ENCODE measurements at regions not wholly inside any gene's neighbourhood (a gene's known extent, or its start where the extent isn't known, plus 50 kb on each side); places are given as distances from the start of the nearest gene placed in this dataset.

DNA sequence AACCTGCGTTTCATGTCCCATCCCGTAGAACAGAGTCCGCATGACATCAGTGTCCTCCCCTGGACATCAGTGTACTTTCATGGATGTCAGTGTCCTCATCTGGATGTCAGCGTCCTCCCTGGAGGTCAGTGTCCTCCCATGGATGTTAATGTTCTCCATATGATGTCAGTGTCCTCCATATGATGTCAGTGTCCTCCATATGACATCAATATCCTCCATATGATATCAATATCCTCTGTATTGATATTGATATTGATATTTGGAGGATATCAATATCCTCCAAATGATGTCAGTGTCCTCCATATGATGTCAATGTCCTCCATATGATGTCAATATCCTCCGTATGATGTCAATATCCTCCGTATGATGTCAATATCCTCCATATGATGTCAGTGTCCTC, 284.9 kb downstream of the AJAP1 start:
- POLR2A ChIA-PET: no interaction called here
- CTCF ChIA-PET: no interaction called here
- no peak for DNase-seq (ENCODE audit: extremely low spot score)
- TF ChIP-seq ARNT (IDR thresholded peaks at IDR 0.05) (no peak), FOXK2 (IDR thresholded peaks at IDR 0.05) (no peak), ELF4 (IDR thresholded peaks at IDR 0.05) (no peak)

DNA sequence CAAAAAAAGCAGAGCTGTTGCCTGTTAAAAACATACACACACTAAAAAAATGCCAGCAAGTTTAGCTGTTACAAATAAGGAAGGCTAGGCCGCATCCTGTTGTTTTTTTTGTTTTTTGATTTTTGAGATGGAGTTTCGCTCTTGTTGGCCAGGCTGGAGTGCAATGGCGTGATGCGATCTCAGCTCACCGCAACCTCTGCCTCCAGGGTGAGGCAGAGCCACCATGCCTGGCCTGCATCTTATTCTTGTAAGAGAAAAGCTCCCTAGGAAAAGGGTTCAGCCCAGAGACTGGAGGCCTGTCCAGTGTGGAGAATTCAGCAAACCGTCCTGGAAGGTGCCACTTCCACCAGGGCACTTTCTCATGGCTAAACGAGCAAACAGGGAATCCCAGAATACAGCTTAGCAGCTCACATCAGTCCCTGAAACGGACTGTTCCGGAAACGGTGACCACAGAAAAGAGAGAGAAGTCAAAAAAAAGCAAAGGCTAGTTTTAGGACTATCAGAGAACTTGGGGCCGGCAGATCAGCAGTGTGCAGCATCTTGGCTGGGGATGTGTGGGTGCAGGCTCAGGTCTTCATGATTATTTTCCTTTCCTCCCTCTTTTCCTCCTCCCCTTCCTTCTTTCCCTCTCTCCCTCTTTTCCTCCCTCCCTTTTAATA, 283.6 kb downstream of the AJAP1 start:
- POLR2A ChIA-PET: interaction anchor here (0.7 kb wide), 1 partner anchor 108 kb away, joined by 4 read pairs; no protein-coding TSS in a partner anchor
- DNase-seq (ENCODE audit: extremely low spot score): no peak
- CTCF ChIA-PET: no interaction called here
- TF ChIP-seq FOXK2 (IDR thresholded peaks at IDR 0.05) (no peak), FOXA1 (IDR thresholded peaks at IDR 0.05) (no peak), BHLHE40 (IDR thresholded peaks at IDR 0.05; ENCODE audit: borderline replicate concordance) (no peak), SUZ12 (IDR thresholded peaks at IDR 0.05) (no peak), LEF1 (IDR thresholded peaks at IDR 0.05; ENCODE audit: borderline replicate concordance) (no peak), FOXM1 (IDR thresholded peaks at IDR 0.05; ENCODE audit: borderline replicate concordance) (no peak), TARDBP (IDR thresholded peaks at IDR 0.05) (no peak), HDGF (IDR thresholded peaks at IDR 0.05; ENCODE audit: borderline replicate concordance) (no peak), L3MBTL2 (conservative IDR thresholded peaks at IDR 0.05) (no peak), ELF4 (IDR thresholded peaks at IDR 0.05) (no peak), SP1 (IDR thresholded peaks at IDR 0.05) (no peak), ZNF384 (IDR thresholded peaks at IDR 0.05) (no peak), NFRKB (IDR thresholded peaks at IDR 0.05) (no peak)
- TF ChIP-seq, protein P1, sequence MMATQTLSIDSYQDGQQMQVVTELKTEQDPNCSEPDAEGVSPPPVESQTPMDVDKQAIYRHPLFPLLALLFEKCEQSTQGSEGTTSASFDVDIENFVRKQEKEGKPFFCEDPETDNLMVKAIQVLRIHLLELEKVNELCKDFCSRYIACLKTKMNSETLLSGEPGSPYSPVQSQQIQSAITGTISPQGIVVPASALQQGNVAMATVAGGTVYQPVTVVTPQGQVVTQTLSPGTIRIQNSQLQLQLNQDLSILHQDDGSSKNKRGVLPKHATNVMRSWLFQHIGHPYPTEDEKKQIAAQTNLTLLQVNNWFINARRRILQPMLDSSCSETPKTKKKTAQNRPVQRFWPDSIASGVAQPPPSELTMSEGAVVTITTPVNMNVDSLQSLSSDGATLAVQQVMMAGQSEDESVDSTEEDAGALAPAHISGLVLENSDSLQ (IDR thresholded peaks at IDR 0.05): no peak

DNA sequence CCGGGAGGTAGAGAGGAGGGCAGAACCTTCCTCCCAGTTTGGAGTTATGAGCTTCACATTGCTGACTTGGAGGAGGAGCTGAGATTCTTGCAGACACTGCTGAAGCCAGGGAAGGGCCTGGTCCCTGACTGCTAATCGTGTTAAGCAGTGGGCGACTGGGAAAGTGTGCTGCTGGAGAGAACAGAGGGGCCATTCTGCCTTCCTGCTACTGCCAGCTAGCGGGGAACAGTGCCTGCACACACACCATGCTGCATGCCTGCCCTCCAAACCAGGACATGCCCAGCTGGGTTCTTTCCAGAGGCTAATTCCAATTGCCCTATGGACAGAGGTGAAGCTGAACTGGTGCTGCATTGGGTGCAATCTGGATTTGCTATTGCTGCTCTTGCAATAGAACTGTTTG, 281.4 kb downstream of the AJAP1 start:
- DNase-seq (ENCODE audit: extremely low spot score): no peak
- TF ChIP-seq L3MBTL2 (conservative IDR thresholded peaks at IDR 0.05): no peak
- no peak for TF ChIP-seq SUZ12 (IDR thresholded peaks at IDR 0.05)
- no peak for TF ChIP-seq TARDBP (IDR thresholded peaks at IDR 0.05)
- no peak for TF ChIP-seq ZNF384 (IDR thresholded peaks at IDR 0.05)
- no peak for TF ChIP-seq FOXK2 (IDR thresholded peaks at IDR 0.05)
- TF ChIP-seq, protein P1 (IDR thresholded peaks at IDR 0.05): no peak
- no peak for TF ChIP-seq BHLHE40 (IDR thresholded peaks at IDR 0.05; ENCODE audit: borderline replicate concordance)
- no peak for TF ChIP-seq ELF4 (IDR thresholded peaks at IDR 0.05)
- POLR2A ChIA-PET: no interaction called here
- CTCF ChIA-PET: no interaction called here

DNA sequence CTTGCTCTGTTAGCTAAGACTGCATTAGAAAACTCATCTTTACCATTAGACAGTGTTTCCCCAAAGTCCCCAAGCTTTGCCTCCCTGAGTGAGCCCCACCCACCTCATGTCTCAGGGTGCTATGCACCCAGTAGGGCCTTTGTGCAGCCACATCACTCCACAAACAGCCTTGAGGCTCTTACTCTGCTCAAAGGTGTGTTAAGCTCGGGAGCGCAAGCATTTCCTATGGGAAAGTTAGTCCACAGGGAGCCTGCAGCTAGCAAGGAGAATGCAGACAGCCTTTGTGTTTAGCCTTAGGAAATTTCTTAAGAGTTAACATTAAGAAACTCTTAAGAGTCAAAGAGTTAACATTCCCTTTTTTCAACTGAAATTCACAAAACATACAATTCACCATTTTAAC, 278.8 kb downstream of the AJAP1 start:
- CTCF ChIA-PET: no interaction called here
- POLR2A ChIA-PET: no interaction called here

DNA sequence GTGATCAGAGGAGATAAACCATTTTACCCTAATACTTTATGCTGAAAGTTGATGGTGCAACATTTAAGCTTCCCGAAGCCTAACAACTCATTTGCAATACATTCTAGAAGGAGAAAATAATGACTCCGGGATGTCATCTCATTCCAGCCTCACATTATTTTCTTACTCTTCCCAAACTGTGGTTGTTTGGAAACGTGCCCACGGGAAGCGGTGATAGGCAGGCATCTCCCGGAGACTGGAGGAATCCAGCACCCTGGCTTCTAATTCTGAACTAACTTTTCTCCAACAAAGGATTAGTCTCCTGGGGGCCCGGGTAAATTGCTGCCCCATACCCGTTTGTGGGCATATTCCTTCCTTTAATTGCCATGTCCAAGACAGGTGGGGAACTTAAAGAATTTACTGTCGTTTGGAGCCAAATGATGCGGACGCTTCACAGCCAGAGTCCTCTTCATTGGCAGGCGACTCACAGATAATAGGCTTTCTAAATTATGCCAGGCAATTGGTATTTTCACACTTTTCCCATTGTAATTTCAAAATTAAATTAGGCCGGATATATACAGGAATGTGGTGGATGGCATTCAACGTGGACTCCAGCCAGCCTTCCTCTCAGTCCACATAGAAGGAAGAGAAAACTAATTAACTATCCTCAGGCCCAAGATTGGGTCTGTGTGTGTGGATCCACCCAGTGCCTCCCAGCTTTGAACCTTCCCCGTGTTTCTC, 278.1 kb downstream of the AJAP1 start:
- CTCF ChIA-PET: no interaction called here
- POLR2A ChIA-PET: no interaction called here
- no peak for DNase-seq (ENCODE audit: extremely low spot score)
- no peak for TF ChIP-seq FOXK2 (IDR thresholded peaks at IDR 0.05)
- TF ChIP-seq NFRKB (IDR thresholded peaks at IDR 0.05): no peak
- no peak for TF ChIP-seq TARDBP (IDR thresholded peaks at IDR 0.05)
- no peak for TF ChIP-seq ZNF384 (IDR thresholded peaks at IDR 0.05)
- TF ChIP-seq ELF4 (IDR thresholded peaks at IDR 0.05): no peak
- TF ChIP-seq ARNT (IDR thresholded peaks at IDR 0.05): no peak
- no peak for TF ChIP-seq L3MBTL2 (conservative IDR thresholded peaks at IDR 0.05)
- TF ChIP-seq CTBP1 (IDR thresholded peaks at IDR 0.05; ENCODE audit: borderline replicate concordance): no peak
- TF ChIP-seq BHLHE40 (IDR thresholded peaks at IDR 0.05; ENCODE audit: borderline replicate concordance): no peak
- no peak for TF ChIP-seq SP1 (IDR thresholded peaks at IDR 0.05)
- TF ChIP-seq SUZ12 (IDR thresholded peaks at IDR 0.05): no peak
- TF ChIP-seq HDGF (IDR thresholded peaks at IDR 0.05; ENCODE audit: borderline replicate concordance): no peak

More for the DNA sequence above, 278.8 kb downstream of the AJAP1 start:
- no peak for TF ChIP-seq L3MBTL2 (conservative IDR thresholded peaks at IDR 0.05)
- TF ChIP-seq HDGF (IDR thresholded peaks at IDR 0.05; ENCODE audit: borderline replicate concordance): no peak
- no peak for TF ChIP-seq FOXM1 (IDR thresholded peaks at IDR 0.05; ENCODE audit: borderline replicate concordance)
- TF ChIP-seq ARNT (IDR thresholded peaks at IDR 0.05): no peak
- no peak for TF ChIP-seq ZNF384 (IDR thresholded peaks at IDR 0.05)
- TF ChIP-seq, protein P1 (IDR thresholded peaks at IDR 0.05): no peak
- no peak for TF ChIP-seq CTBP1 (IDR thresholded peaks at IDR 0.05; ENCODE audit: borderline replicate concordance)
- TF ChIP-seq ELF4 (IDR thresholded peaks at IDR 0.05): no peak
- TF ChIP-seq BHLHE40 (IDR thresholded peaks at IDR 0.05; ENCODE audit: borderline replicate concordance): no peak
- no peak for TF ChIP-seq FOXA1 (IDR thresholded peaks at IDR 0.05)
- TF ChIP-seq LEF1 (IDR thresholded peaks at IDR 0.05; ENCODE audit: borderline replicate concordance): no peak
- TF ChIP-seq TARDBP (IDR thresholded peaks at IDR 0.05): no peak
- TF ChIP-seq SP1 (IDR thresholded peaks at IDR 0.05): no peak
- no peak for TF ChIP-seq FOXK2 (IDR thresholded peaks at IDR 0.05)
- TF ChIP-seq SUZ12 (IDR thresholded peaks at IDR 0.05): no peak
- TF ChIP-seq NFRKB (IDR thresholded peaks at IDR 0.05): no peak
- DNase-seq (ENCODE audit: extremely low spot score): no peak

- POLR2A ChIA-PET: no interaction called here
- no peak for DNase-seq (ENCODE audit: extremely low spot score)
- TF ChIP-seq LEF1 (IDR thresholded peaks at IDR 0.05; ENCODE audit: borderline replicate concordance): no peak
- no peak for TF ChIP-seq SUZ12 (IDR thresholded peaks at IDR 0.05)
- no peak for TF ChIP-seq ARNT (IDR thresholded peaks at IDR 0.05)
- TF ChIP-seq ELF4 (IDR thresholded peaks at IDR 0.05): no peak
- no peak for TF ChIP-seq HDGF (IDR thresholded peaks at IDR 0.05; ENCODE audit: borderline replicate concordance)
- no peak for TF ChIP-seq BHLHE40 (IDR thresholded peaks at IDR 0.05; ENCODE audit: borderline replicate concordance)
- no peak for TF ChIP-seq NFRKB (IDR thresholded peaks at IDR 0.05)
- TF ChIP-seq, protein P1 (IDR thresholded peaks at IDR 0.05): no peak
- no peak for TF ChIP-seq FOXM1 (IDR thresholded peaks at IDR 0.05; ENCODE audit: borderline replicate concordance)
- no peak for TF ChIP-seq FOXA1 (IDR thresholded peaks at IDR 0.05)
- CTCF ChIA-PET: no interaction called here
Measured at GRCh38 chr1:4931486-4931885, 277.1 kb downstream of the AJAP1 start.

Measured in HEK293T (cell line).